HAP-1 (cell line): ENCODE measurements at regions not wholly inside any gene's neighbourhood (a gene's known extent, or its start where the extent isn't known, plus 50 kb on each side); places are given as distances from the start of the nearest gene placed in this dataset.

Experiments used
- DNase-seq, 2 experiments: peaks; one replicate each; pipeline ENCODE4 v3.0.0-alpha.2; 2016 to 2020; ENCODE audit warnings: low spot score in 2 of 2
- H3K27me3 ChIP-seq: fragments of 250-450 bp; sonication (Bioruptor Pico); 2 replicates; pipeline ENCODE4 v1.5.1; 2020; ENCODE audit warnings: low read depth, mild to moderate bottlenecking, moderate library complexity
- H3K36me3 ChIP-seq: fragments of 250-450 bp; sonication (Bioruptor Pico); replicated peaks from 2 replicates; pipeline ENCODE4 v1.5.1; 2020; ENCODE audit warnings: mild to moderate bottlenecking
- H3K4me1 ChIP-seq: fragments of 250-450 bp; sonication (Bioruptor Pico); 2 replicates; pipeline ENCODE4 v1.5.1; 2020; ENCODE audit warnings: mild to moderate bottlenecking
- H3K4me3 ChIP-seq: fragments of 250-450 bp; sonication (Bioruptor Pico); 2 replicates; pipeline ENCODE4 v1.5.1; 2020; ENCODE audit warnings: mild to moderate bottlenecking, moderate library complexity
- H3K9me3 ChIP-seq: fragments of 250-450 bp; sonication (Bioruptor Pico); 2 replicates; pipeline ENCODE4 v1.5.1; 2020; ENCODE audit warnings: mild to moderate bottlenecking, moderate library complexity
- in situ Hi-C: fragments of 300-500 bp; cut with MboI; formaldehyde crosslinking; loops from 3 replicates; pipeline ENCODE4 v1.14.3; 2020; ENCODE audit warnings: low sequenced_read_pairs, inconsistent platforms, mixed read lengths

DNA sequence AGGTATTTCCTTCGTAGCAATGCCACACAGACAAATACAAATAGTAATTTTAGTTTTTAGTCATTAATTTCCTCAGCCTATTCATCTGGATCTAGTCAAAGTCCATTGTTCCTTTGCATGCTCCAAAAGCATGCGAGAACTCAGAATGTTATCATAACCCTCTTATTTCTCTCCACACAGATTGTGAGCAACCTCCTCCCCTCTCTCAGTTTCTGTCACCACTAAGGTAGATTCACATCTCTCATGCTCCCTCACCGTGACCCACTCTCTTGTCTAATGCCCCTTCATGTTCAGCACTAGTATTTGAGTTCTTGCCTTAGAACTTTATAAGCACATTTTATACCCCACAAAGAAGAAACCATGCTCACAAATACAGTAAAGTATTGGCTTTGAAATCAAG lies 582.4 kb downstream of the PLA2G4A start:
- H3K36me3 ChIP-seq = no peaks in the 10 kb centered on the region
- no peaks in the 10 kb centered on the region for H3K4me1 ChIP-seq
- DNase-seq = no peak
- no peak overlapping the region for H3K4me3 ChIP-seq
- no peaks in the 10 kb centered on the region for H3K27me3 ChIP-seq
- no peaks in the 10 kb centered on the region for H3K9me3 ChIP-seq
- in situ Hi-C loops = no loop called here

DNA sequence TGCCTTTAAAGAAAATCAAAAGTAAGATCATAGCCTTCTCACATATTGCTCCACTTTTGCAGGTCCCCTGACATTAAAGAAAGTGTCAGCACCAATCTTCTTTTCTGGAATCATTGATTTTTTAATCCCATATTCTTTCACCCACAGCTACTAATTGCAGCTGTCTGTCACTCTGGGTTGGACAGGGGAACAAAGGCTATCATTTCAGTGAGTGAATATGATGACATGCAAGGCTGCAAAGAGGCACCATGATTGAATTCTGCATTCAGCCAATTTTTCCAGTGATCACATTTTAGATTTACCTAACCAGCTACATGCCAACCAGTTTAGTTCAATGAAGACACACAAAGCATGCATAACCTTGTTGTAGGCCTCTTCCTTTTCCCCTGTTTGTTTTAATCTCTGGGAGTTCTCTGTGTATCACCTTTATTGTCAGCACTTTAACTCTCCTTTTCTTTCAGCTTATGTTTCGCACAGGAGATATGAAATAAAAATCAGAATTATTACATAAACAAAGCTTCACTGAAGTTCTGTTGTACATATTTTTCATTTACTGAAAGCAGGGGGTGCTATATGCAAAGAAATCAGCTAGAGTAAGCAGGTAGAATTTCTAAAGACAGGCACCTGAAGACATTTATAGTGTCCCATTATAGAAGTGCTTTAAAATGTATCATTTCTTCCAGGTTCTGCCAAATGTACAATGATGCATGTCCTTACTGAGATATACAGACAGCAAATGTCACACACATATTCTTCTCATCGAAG lies 584.8 kb downstream of the PLA2G4A start:
- H3K4me1 ChIP-seq = no peaks in the 10 kb centered on the region
- no peak overlapping the region for H3K4me3 ChIP-seq
- no peaks in the 10 kb centered on the region for H3K9me3 ChIP-seq
- peak in 1 of 2 experiments; percentile 25 for DNase-seq
- in situ Hi-C loops = no loop called here
- no peaks in the 10 kb centered on the region for H3K36me3 ChIP-seq
- no peaks in the 10 kb centered on the region for H3K27me3 ChIP-seq

DNA sequence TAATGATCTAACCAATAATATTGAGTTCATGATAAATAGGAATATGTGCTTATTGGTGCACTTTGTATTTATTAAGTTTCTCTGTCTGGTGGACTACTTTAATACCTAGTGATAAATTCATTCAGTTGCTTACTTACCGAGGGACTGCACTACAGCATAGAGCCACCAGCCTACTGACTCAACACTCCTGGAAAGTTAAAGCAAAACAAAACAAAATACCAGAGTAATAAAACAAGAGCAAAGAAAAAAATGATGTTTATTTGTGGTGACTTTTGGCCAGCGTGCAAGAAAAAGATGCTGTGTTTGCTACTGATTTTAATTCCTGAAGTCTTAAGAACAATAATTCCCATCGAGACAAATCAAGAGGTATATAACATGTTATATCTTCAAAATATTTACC lies 586.3 kb downstream of the PLA2G4A start:
- Histone ChIP-seq H3K4me3 (no peak overlapping the region), H3K4me1 (no peaks in the 10 kb centered on the region), H3K9me3 (no peaks in the 10 kb centered on the region), H3K27me3 (no peaks in the 10 kb centered on the region), H3K36me3 (no peaks in the 10 kb centered on the region)
- in situ Hi-C loops = no loop called here
- DNase-seq = no peak

DNA sequence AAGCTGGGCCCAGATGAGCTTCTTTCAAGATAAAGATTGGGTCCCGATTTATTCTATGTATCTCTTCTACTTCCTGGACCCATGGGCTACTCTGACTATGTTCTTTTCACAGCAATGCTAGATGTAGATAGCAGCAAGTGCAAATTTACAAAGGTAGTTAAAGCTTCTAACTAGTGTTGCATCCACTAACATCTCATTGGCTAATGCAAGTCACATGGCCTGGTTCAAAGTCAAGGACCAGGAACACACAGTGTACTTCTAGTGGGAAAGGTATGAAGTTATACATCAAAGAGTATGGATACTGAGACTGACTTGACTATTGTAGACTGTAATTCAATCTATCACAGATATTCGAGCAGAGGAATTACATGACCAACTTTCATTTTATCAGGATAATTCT lies 588.8 kb downstream of the PLA2G4A start:
- Histone ChIP-seq H3K4me1 (no peaks in the 10 kb centered on the region), H3K36me3 (no peaks in the 10 kb centered on the region), H3K9me3 (no peaks in the 10 kb centered on the region), H3K27me3 (no peaks in the 10 kb centered on the region), H3K4me3 (no peak overlapping the region)
- no peak for DNase-seq
- in situ Hi-C loops = no loop called here

DNA sequence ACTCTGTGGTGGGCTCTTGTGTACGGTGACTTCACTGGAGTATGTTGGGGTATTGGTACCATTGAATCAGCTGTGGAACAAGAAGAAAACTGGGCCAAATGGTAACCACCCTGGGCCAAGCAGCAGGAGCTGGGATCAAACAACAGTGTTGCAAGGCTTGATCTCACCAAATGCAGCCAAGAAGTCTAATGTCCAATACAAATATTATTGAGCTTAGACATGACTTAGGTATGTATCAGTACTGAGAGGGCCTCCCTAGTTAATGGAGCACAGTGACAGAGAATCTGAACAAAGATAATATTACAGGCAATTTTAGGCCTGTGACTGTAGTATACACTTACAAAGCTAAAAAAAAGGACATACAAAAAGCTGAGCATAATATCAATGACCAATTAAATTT lies 604.8 kb downstream of the PLA2G4A start:
- Histone ChIP-seq H3K4me3 (no peak overlapping the region), H3K36me3 (no peaks in the 10 kb centered on the region), H3K9me3 (no peaks in the 10 kb centered on the region), H3K4me1 (no peaks in the 10 kb centered on the region), H3K27me3 (no peaks in the 10 kb centered on the region)
- in situ Hi-C loops = no loop called here
- no peak for DNase-seq

DNA sequence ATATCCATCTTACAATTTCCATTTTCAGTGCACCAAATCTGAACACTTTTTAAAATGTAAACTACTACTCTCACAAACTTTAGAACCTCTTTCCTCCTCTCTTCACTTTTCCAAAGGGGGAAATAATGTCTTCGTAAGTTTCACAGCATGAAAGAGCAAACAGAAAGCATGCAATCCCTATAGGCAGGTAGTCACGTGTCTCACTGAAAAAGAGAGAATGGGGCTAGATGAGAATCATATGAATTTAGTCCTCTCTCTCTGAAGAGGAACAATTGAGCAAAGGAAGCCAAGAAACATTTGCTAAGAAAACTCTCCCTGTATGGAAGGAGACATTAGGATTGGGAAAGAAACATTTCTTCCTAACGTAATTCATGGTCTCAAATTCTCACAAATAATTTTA lies 613.9 kb downstream of the PLA2G4A start:
- Histone ChIP-seq H3K9me3 (no peaks in the 10 kb centered on the region), H3K36me3 (no peaks in the 10 kb centered on the region), H3K4me1 (no peaks in the 10 kb centered on the region), H3K27me3 (no peaks in the 10 kb centered on the region), H3K4me3 (no peak overlapping the region)
- DNase-seq = no peak
- in situ Hi-C loops = no loop called here

DNA sequence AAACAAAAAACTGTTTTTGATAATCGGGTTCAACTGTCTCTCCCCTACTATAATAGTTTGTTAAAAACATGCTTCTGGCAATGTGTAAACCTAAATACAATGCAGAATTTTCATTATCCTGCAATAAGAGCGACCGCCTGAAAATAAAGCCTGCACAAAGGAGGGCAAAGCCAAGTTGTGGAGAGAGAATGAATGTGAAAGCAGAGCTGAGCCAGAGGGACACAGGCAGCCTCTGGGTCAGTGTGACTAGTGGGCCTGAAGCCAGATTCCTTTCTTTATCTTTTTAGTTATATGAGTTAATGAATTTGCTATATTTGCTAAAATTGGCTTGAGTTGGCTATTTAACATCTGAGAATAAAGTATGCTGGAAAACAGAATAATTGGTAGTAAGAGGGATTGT lies 615.2 kb downstream of the PLA2G4A start:
- Histone ChIP-seq H3K9me3 (no peaks in the 10 kb centered on the region), H3K4me3 (no peak overlapping the region), H3K4me1 (no peaks in the 10 kb centered on the region), H3K36me3 (no peaks in the 10 kb centered on the region), H3K27me3 (no peaks in the 10 kb centered on the region)
- DNase-seq = peak in 1 of 2 experiments; percentile 20
- in situ Hi-C loops = no loop called here

DNA sequence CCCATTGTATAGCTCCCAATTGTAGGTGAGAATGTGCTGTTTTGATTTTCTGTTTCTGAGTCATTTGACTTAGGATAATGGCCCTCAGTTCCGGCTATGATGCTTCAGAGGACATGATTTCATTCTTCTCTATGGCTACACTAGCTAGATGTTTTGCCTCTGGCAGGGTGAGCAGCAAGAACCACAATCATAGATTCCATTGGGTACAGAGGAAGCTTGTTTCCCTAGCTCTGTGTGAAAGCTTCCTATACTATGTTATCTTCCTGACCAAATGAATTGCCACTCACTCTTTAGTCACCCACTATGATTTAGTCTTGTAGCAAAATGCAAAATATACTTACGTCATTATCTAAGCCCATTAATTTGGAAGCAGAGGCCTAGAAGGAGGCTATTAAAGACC lies 616.3 kb downstream of the PLA2G4A start:
- no peak for DNase-seq
- H3K27me3 ChIP-seq = no peaks in the 10 kb centered on the region
- H3K4me3 ChIP-seq = no peak overlapping the region
- H3K36me3 ChIP-seq = no peaks in the 10 kb centered on the region
- no peaks in the 10 kb centered on the region for H3K9me3 ChIP-seq
- H3K4me1 ChIP-seq = no peaks in the 10 kb centered on the region
- in situ Hi-C loops = no loop called here

DNA sequence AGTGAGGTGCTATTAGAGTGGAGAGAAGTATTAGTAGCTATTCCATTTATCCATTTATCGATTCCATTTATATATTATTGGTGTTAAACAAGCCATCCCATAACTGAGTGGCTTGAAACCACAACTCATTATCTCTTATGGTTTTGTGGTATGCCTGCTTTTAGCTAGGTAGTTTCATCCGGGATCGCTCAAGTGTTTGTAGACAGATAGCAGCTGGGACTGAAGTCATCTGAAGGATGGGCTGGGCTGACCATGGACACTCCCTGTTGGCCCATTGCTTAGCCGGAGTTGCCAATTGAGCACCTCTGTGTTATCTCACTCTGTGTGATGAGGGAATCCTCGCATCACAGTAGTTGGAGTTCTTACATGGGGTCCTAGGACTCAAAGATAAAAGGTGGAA lies 622.5 kb downstream of the PLA2G4A start:
- H3K27me3 ChIP-seq = no peaks in the 10 kb centered on the region
- in situ Hi-C loops = no loop called here
- DNase-seq = no peak
- H3K4me3 ChIP-seq = no peak overlapping the region
- H3K4me1 ChIP-seq = no peaks in the 10 kb centered on the region
- no peaks in the 10 kb centered on the region for H3K36me3 ChIP-seq
- H3K9me3 ChIP-seq = no peaks in the 10 kb centered on the region

DNA sequence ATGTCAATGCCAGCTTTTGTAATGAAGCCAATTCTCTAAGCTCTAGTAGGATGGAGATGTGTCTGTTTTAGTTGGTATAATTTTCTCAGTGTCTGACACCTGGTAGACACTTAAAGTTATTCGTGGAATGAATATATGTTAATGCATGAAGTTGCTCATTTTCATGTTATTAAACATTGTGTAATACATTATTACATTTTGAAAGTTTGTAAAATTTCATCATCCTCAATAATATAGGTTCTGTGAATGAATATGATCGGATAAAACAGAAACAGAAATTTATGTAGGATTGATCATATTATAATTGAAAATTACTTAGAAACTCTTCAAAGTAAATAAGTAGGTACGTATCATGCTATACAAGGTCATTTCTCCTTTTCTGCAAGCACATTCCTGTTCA lies 625.3 kb downstream of the PLA2G4A start:
- no peaks in the 10 kb centered on the region for H3K9me3 ChIP-seq
- no peak for DNase-seq
- H3K4me3 ChIP-seq = no peak overlapping the region
- H3K27me3 ChIP-seq = no peaks in the 10 kb centered on the region
- H3K4me1 ChIP-seq = no peaks in the 10 kb centered on the region
- H3K36me3 ChIP-seq = no peaks in the 10 kb centered on the region
- in situ Hi-C loops = no loop called here

DNA sequence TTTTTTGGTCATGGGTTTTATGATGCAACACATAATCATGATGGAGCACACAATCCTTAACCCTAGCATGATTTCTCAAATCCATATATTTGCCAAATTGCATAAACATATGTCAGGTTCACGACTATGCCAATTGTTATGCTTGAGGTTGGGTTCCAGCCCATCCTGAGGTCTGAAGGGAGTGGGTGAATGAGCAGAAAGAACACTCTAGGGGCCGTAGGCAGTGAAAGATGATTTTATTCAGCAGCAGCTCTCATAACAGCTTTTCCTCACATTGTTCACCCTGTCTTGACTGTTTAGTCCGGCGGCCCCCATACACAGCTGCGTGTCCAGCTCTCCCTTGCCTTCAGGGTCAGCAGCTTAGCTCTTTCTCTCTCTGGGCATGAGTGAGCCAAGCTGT lies 627.7 kb downstream of the PLA2G4A start:
- in situ Hi-C loops = no loop called here
- H3K36me3 ChIP-seq = no peaks in the 10 kb centered on the region
- H3K4me3 ChIP-seq = no peak overlapping the region
- no peaks in the 10 kb centered on the region for H3K9me3 ChIP-seq
- no peak for DNase-seq
- H3K27me3 ChIP-seq = no peaks in the 10 kb centered on the region
- H3K4me1 ChIP-seq = no peaks in the 10 kb centered on the region

DNA sequence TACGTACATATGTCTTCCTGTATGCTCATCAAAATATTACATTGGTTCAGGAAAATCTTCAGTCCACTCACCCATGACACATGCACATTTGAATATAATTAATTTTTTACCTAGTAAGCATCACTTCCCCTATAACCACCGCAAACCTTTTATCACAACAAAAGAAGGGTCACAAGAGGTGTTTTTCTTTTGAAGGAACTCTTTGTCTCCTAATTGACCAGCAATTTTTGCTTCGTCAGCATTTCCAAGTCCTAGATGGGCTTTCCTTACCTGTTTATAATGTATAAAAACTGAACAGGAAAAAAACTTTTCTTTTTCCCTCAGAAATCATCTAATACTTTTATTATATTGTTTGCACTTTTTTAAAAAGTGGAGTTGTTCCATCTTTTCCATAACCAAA lies 631.3 kb downstream of the PLA2G4A start:
- Histone ChIP-seq H3K4me3 (no peak overlapping the region), H3K4me1 (no peaks in the 10 kb centered on the region), H3K36me3 (no peaks in the 10 kb centered on the region), H3K9me3 (0 out of 2 replicates have a peak, but pooled peaks cover 2% of the 10 kb centered on the region), H3K27me3 (no peaks in the 10 kb centered on the region)
- in situ Hi-C loops = no loop called here
- no peak for DNase-seq

DNA sequence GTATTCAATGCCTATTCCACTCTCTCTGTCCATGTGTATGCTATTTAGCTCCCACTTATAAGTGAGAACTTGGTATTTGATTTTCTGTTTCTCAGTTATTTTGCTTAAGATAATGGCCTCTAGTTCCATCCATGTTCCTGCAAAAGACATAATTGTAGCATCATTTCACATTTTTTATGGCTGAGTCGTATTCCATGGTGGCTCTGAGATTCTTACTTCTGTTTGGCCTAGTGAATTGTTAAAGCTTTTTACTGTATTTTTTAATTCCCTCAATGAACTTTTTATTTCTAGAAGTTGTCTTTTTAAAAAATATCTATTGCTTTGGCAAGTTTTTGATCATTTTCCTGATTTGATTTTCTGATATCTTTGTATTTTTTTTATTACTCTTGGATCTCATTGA lies 635.6 kb downstream of the PLA2G4A start:
- no peaks in the 10 kb centered on the region for H3K4me1 ChIP-seq
- no peak for DNase-seq
- H3K36me3 ChIP-seq = no peaks in the 10 kb centered on the region
- no peaks in the 10 kb centered on the region for H3K27me3 ChIP-seq
- no peak overlapping the region for H3K4me3 ChIP-seq
- 0 out of 2 replicates have a peak, but pooled peaks cover 2% of the 10 kb centered on the region for H3K9me3 ChIP-seq
- in situ Hi-C loops = no loop called here

DNA sequence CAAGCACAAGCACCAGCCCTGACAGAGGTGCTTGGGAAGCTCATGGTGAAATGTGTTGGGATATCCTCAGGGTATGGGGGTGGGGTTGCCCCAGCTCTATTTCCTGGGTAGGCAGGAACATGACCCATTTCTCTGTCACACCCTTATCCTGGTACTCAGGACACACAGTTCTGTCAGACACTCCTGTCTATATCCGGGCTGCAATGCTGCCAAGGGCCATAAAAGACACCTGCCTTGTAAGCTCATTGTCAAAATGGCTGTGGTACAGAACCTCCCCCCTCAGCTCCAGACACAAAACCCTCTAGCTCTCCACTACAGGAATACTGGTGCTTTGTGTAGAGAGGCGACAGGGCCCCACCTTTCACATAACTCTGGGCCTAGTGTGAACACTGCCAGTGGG lies 636.7 kb downstream of the PLA2G4A start:
- H3K4me1 ChIP-seq = no peaks in the 10 kb centered on the region
- H3K4me3 ChIP-seq = no peak overlapping the region
- in situ Hi-C loops = no loop called here
- DNase-seq = no peak
- no peaks in the 10 kb centered on the region for H3K27me3 ChIP-seq
- 0 out of 2 replicates have a peak, but pooled peaks cover 2% of the 10 kb centered on the region for H3K9me3 ChIP-seq
- no peaks in the 10 kb centered on the region for H3K36me3 ChIP-seq

DNA sequence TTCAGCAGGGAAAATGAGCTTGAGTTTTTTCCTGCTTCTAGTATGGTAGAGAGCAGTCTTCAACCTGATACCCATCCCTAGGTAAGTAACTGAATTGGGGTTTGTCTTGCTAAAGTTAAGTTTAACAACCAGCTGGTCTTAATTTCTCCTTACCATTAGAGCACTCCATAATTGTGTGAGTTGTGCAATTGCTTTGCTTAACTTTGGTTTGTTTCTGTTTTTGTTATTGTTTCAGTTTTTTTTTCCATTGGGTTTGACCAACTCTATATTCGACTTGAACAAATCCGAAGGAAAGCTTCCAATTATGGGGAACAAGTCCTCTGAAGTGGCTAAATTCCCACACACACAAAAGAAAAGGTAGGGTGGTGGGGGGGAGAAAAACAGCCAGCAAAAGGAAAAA lies 641.1 kb downstream of the PLA2G4A start:
- Histone ChIP-seq H3K4me1 (peaks cover 25% of the 10 kb centered on the region), H3K27me3 (no peaks in the 10 kb centered on the region), H3K4me3 (no peak overlapping the region), H3K36me3 (no peaks in the 10 kb centered on the region), H3K9me3 (no peaks in the 10 kb centered on the region)
- no peak for DNase-seq
- in situ Hi-C loops = no loop called here
